Type B pancreatic cell (in vitro differentiated cells): ENCODE measurements at regions not wholly inside any gene's neighbourhood (a gene's known extent, or its start where the extent isn't known, plus 50 kb on each side); places are given as distances from the start of the nearest gene placed in this dataset.
"Not testable (repeated sequence)": the region's sequence is repeated elsewhere in the genome, so short reads cannot be mapped to it uniquely, and the experiment has no call there.

Experiments
- DNase-seq: peaks from one replicate; pipeline ENCODE4 v3.0.0; 2021; ENCODE audit warnings: mixed read lengths; ENCODE audit not compliant: unreplicated experiment; ENCODE audit errors: extremely low spot score
- H3K27ac Mint-ChIP-seq: 2 replicates; pipeline ENCODE4 v1.8.0; 2021; ENCODE audit warnings: mild to moderate bottlenecking, mixed read lengths
- H3K27me3 Mint-ChIP-seq: 2 replicates; pipeline ENCODE4 v1.8.0; 2021; ENCODE audit warnings: mixed read lengths
- H3K36me3 Mint-ChIP-seq: 2 replicates; pipeline ENCODE4 v1.8.0; 2021; ENCODE audit warnings: mixed read lengths
- H3K4me1 Mint-ChIP-seq: one replicate; pipeline ENCODE4 v1.8.0; 2021; ENCODE audit warnings: mixed read lengths; ENCODE audit not compliant: unreplicated experiment
- H3K4me3 Mint-ChIP-seq: 2 replicates; pipeline ENCODE4 v1.8.0; 2021; ENCODE audit warnings: mild to moderate bottlenecking, mixed read lengths
- H3K9me3 Mint-ChIP-seq: 2 replicates; pipeline ENCODE4 v1.8.0; 2021; ENCODE audit warnings: mixed read lengths
- TF ChIP-seq, protein P1 (sequence below): fragments of 200-600 bp; sonication (generic); conservative IDR thresholded peaks from 2 replicates; pipeline ENCODE4 v1.5.0; 2021; ENCODE audit warnings: antibody characterized with exemption, mild to moderate bottlenecking

GRCh38 chr4:110347805-110348204 lies 128.2 kb upstream of the ENPEP start:
- peaks cover 8% of the 10 kb centered on the region for H3K4me1 Mint-ChIP-seq
- TF ChIP-seq, protein P1, sequence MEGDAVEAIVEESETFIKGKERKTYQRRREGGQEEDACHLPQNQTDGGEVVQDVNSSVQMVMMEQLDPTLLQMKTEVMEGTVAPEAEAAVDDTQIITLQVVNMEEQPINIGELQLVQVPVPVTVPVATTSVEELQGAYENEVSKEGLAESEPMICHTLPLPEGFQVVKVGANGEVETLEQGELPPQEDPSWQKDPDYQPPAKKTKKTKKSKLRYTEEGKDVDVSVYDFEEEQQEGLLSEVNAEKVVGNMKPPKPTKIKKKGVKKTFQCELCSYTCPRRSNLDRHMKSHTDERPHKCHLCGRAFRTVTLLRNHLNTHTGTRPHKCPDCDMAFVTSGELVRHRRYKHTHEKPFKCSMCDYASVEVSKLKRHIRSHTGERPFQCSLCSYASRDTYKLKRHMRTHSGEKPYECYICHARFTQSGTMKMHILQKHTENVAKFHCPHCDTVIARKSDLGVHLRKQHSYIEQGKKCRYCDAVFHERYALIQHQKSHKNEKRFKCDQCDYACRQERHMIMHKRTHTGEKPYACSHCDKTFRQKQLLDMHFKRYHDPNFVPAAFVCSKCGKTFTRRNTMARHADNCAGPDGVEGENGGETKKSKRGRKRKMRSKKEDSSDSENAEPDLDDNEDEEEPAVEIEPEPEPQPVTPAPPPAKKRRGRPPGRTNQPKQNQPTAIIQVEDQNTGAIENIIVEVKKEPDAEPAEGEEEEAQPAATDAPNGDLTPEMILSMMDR, result no peak
- peaks cover 4% of the 10 kb centered on the region for H3K27me3 Mint-ChIP-seq
- no peaks in the 10 kb centered on the region for H3K9me3 Mint-ChIP-seq
- H3K27ac Mint-ChIP-seq, result no peak overlapping the region
- H3K36me3 Mint-ChIP-seq, result no peaks in the 10 kb centered on the region
- no peak for DNase-seq
- no peak overlapping the region for H3K4me3 Mint-ChIP-seq

DNA sequence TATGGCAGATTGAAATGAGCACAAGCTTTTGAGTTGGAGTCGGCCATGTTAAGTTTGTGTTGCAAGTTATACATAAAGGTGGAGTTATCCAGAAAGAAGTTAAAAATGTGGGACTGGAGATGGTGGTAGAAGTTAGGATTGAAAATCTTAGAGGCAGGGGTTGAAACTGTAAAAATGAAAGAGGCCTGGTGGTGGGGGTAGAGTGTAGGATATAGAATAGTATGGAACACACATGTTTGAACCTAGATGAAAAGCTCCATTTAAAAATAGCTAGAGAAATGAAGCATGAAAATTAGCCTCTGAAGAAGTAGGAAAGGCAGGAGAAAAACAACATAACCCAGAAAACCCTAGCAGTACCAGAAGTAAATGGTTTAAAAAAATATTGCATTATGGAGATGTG lies 131.8 kb upstream of the ENPEP start:
- Mint-ChIP-seq H3K4me3 (no peak overlapping the region), H3K9me3 (no peaks in the 10 kb centered on the region), H3K27ac (no peak overlapping the region), H3K27me3 (peaks cover 4% of the 10 kb centered on the region), H3K4me1 (peaks cover 8% of the 10 kb centered on the region), H3K36me3 (no peaks in the 10 kb centered on the region)
- no peak for DNase-seq
- TF ChIP-seq, protein P1, result peak; percentile 71

DNA sequence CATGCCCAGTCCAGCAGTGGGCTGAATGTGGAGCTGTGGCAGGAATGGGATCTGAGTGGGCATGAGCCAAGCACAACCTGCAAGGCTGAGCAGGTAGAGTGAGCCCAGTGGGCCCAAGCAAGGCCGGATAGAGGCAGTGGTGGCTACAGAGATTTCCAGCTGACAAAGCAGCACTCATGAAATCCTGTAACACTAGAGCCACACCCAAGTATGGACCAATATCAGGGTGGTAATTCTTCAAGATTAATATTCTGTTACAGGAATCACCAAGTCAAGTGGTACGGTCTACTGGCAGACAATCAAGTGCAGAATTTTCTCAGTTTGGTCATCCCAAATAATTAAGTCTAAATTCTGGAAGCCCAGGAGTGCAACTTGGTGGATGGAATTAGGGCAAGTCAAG lies 132.4 kb upstream of the ENPEP start:
- Mint-ChIP-seq H3K4me1 (peaks cover 8% of the 10 kb centered on the region), H3K27ac (no peak overlapping the region), H3K9me3 (no peaks in the 10 kb centered on the region), H3K36me3 (no peaks in the 10 kb centered on the region), H3K4me3 (no peak overlapping the region), H3K27me3 (peaks cover 4% of the 10 kb centered on the region)
- no peak for DNase-seq
- TF ChIP-seq, protein P1, result no peak

DNA sequence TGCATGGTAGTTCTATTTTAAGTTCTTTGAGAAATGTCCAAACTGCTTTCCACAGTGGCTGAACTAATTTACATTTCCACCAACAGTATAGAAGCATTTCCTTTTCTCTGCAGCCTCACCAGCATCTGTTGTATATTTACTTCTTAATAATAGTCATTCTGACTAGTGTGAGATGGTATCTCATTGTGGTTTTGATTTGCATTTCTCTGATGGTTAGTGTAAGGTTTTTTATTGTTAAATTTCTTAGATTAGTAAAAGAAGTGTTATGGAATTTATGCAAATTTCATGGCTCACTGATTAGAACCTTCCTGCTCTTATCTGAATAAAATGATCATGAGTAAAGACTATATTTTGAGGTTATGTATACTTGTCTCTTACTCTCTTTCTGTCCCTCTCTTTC lies 134.8 kb upstream of the ENPEP start:
- not testable (repeated sequence) for H3K36me3 Mint-ChIP-seq, DNase-seq, H3K4me3 Mint-ChIP-seq, H3K27ac Mint-ChIP-seq, H3K27me3 Mint-ChIP-seq, H3K9me3 Mint-ChIP-seq, H3K4me1 Mint-ChIP-seq

DNA sequence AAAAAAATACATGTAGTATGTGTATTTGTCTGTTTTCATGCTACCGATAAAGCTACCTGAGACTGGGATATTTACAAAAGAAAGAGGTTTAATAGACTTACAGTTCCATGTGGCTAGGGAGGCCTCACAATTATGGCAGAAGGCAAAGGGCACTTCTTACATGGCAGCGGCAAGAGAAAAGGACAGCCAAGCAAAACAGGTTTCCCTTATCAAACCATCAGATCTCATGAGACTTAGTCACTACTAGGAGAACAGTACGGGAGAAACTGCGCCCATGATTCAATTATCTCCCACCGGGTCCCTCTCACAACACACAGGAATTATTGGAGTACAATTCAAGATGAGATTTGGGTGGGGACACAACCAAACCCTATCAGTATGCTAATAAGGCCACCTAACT lies 137.0 kb upstream of the ELOVL6 start:
- no peak for DNase-seq
- Mint-ChIP-seq H3K9me3 (peaks cover 3% of the 10 kb centered on the region), H3K27me3 (peaks cover 4% of the 10 kb centered on the region), H3K4me1 (no peaks in the 10 kb centered on the region), H3K4me3 (no peak overlapping the region), H3K36me3 (no peaks in the 10 kb centered on the region), H3K27ac (no peak overlapping the region)
- TF ChIP-seq, protein P1, result no peak

DNA sequence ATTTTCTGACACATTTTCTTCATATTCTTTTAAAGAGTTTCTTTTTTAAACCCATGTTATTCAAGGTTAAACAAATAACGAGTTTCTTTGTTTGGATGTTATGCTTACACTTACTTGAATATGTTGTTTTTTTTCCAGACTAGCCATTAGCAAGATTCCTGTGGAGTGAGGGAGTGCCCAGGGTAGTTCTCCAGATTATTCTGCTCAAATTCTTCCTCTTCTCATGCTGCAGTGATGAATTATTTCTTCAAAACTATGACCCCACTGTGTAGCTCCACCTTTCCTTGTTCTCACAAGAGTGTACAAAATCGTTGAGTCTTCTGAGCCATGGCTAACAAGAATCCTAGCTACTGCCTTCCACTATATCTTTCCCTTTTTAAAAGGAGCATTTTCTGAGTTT lies 134.1 kb upstream of the ELOVL6 start:
- H3K4me1 Mint-ChIP-seq, result no peaks in the 10 kb centered on the region
- H3K9me3 Mint-ChIP-seq, result peaks cover 11% of the 10 kb centered on the region
- H3K27me3 Mint-ChIP-seq, result no peaks in the 10 kb centered on the region
- DNase-seq, result no peak
- H3K27ac Mint-ChIP-seq, result no peak overlapping the region
- no peak overlapping the region for H3K4me3 Mint-ChIP-seq
- TF ChIP-seq, protein P1, result no peak
- no peaks in the 10 kb centered on the region for H3K36me3 Mint-ChIP-seq

- H3K9me3 Mint-ChIP-seq, H3K4me1 Mint-ChIP-seq, DNase-seq, H3K27me3 Mint-ChIP-seq, H3K4me3 Mint-ChIP-seq, H3K27ac Mint-ChIP-seq, H3K36me3 Mint-ChIP-seq: not testable (repeated sequence)
Observed at GRCh38 chr4:110326426-110326825, 128.0 kb upstream of the ELOVL6 start.
